Endothelial cell of umbilical vein (primary cell): ENCODE measurements at regions not wholly inside any gene's neighbourhood (a gene's known extent, or its start where the extent isn't known, plus 50 kb on each side); places are given as distances from the start of the nearest gene placed in this dataset.

Experiments
- CTCF ChIP-seq, 2 donors: IDR thresholded peaks; 1 replicate in 1 of 2; 2 replicates in 1 of 2; pipeline ENCODE4 v1.5.1; 2011; ENCODE audit warnings: low read length in 2 of 2, mild to moderate bottlenecking in 2 of 2, moderate library complexity in 2 of 2, control low read depth in 1 of 2, inconsistent platforms in 1 of 2, low read depth in 1 of 2; ENCODE audit not compliant: insufficient read depth in 1 of 2; ENCODE audit errors: extremely low read depth in 1 of 2
- EZH2 ChIP-seq: IDR thresholded peaks from 2 replicates; pipeline ENCODE4 v1.6.1; 2012; ENCODE audit warnings: borderline replicate concordance, low read depth, mild to moderate bottlenecking, moderate library complexity, low read length, inconsistent platforms; ENCODE audit not compliant: severe bottlenecking
- FOS ChIP-seq: IDR thresholded peaks from 2 replicates; pipeline ENCODE4 v1.6.1; 2011; ENCODE audit warnings: mild to moderate bottlenecking, low read length, moderate library complexity, borderline replicate concordance; ENCODE audit not compliant: insufficient read depth
- GATA2 ChIP-seq: IDR thresholded peaks from 2 replicates; pipeline ENCODE4 v1.7.0; 2011; ENCODE audit warnings: low read depth, mild to moderate bottlenecking, moderate library complexity, mixed read lengths, low read length; ENCODE audit not compliant: insufficient read length, insufficient read depth
- JUN ChIP-seq: IDR thresholded peaks from 2 replicates; pipeline ENCODE4 v1.6.1; 2011; ENCODE audit warnings: borderline replicate concordance, low read depth; ENCODE audit not compliant: insufficient read length, insufficient read depth
- MAX ChIP-seq: IDR thresholded peaks from 2 replicates; pipeline ENCODE4 v1.6.1; 2011; ENCODE audit not compliant: insufficient read depth, insufficient read length
- POLR2A ChIP-seq: IDR thresholded peaks from 2 replicates; pipeline ENCODE4 v1.6.1; 2012; ENCODE audit warnings: low read depth, mild to moderate bottlenecking, control low read depth, low read length
- POLR2AphosphoS5 ChIP-seq: IDR thresholded peaks from 2 replicates; pipeline ENCODE4 v1.6.1; 2012; ENCODE audit warnings: low read depth, mild to moderate bottlenecking, control low read depth, low read length, moderate library complexity; ENCODE audit not compliant: insufficient read depth

- no peak for TF ChIP-seq CTCF (IDR thresholded peaks at IDR 0.05; ENCODE audit: extremely low read depth in 1 of 2, insufficient read depth in 1 of 2, low read depth in 1 of 2, low read length in 2 of 2)
- no peak for TF ChIP-seq EZH2
- no peak for TF ChIP-seq MAX
- TF ChIP-seq POLR2A, result no peak
- no peak for TF ChIP-seq POLR2AphosphoS5
- TF ChIP-seq FOS, result no peak
- no peak for TF ChIP-seq GATA2
- TF ChIP-seq JUN, result no peak
Observed at GRCh38 chr14:104339361-104339760, 201.0 kb downstream of the KIF26A start.
